ENCODE measurements at regions not wholly inside any gene's neighbourhood (a gene's known extent, or its start where the extent isn't known, plus 50 kb on each side); places are given as distances from the start of the nearest gene placed in this dataset.

GRCh38 chr13:33925563-33925962 lies 107.6 kb downstream of the RFC3 start:
- TF ChIP-seq POLR2A (IDR thresholded peaks at IDR 0.05; ENCODE audit: low read length) = no peak
- no peak for TF ChIP-seq GATA1 (IDR thresholded peaks at IDR 0.05; ENCODE audit: low read depth, low read length)

Data from erythroblast (primary cell).